ENCODE measurements at regions not wholly inside any gene's neighbourhood (a gene's known extent, or its start where the extent isn't known, plus 50 kb on each side); places are given as distances from the start of the nearest gene placed in this dataset.

- 74 to 89% methylated on average over 1 of the region's 1 CpG for WGBS, 2 donors (ENCODE audit: low coverage in 1 of 2)
- H3K27ac ChIP-seq, result no peak overlapping the region
- no peak overlapping the region for H3K4me3 ChIP-seq
- H3K9me3 ChIP-seq, result no peaks in the 10 kb centered on the region
- in situ Hi-C loops (cut with MboI; ENCODE audit: low pct_ligation_motif_present in 1 of 4, low pct_unique_long_range_greater_than_20kb in 1 of 4, low sequenced_read_pairs in 3 of 4), result no loop called here
- DNase-seq, result no peak
- intact Hi-C loops (cut with DNase I; ENCODE audit: low total_unique reads), result no loop called here
- TF ChIP-seq POLR2A (IDR thresholded peaks at IDR 0.05) (no peak), EP300 (IDR thresholded peaks at IDR 0.05; ENCODE audit: low read depth) (no peak), POLR2AphosphoS5 (IDR thresholded peaks at IDR 0.05) (no peak)
- TF ChIP-seq, protein P1, sequence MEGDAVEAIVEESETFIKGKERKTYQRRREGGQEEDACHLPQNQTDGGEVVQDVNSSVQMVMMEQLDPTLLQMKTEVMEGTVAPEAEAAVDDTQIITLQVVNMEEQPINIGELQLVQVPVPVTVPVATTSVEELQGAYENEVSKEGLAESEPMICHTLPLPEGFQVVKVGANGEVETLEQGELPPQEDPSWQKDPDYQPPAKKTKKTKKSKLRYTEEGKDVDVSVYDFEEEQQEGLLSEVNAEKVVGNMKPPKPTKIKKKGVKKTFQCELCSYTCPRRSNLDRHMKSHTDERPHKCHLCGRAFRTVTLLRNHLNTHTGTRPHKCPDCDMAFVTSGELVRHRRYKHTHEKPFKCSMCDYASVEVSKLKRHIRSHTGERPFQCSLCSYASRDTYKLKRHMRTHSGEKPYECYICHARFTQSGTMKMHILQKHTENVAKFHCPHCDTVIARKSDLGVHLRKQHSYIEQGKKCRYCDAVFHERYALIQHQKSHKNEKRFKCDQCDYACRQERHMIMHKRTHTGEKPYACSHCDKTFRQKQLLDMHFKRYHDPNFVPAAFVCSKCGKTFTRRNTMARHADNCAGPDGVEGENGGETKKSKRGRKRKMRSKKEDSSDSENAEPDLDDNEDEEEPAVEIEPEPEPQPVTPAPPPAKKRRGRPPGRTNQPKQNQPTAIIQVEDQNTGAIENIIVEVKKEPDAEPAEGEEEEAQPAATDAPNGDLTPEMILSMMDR (IDR thresholded peaks at IDR 0.05), result no peak
- no peaks in the 10 kb centered on the region for H3K4me1 ChIP-seq
- no peaks in the 10 kb centered on the region for H3K27me3 ChIP-seq
- H3K36me3 ChIP-seq, result no peaks in the 10 kb centered on the region
Measured at GRCh38 chr13:87999240-87999700, 328.1 kb downstream of the SLITRK5 start.

- in situ Hi-C loops (cut with MboI; ENCODE audit: low pct_ligation_motif_present in 1 of 4, low pct_unique_long_range_greater_than_20kb in 1 of 4, low sequenced_read_pairs in 3 of 4) (no loop called here), intact Hi-C loops (cut with DNase I; ENCODE audit: low total_unique reads) (no loop called here)
- Histone ChIP-seq H3K27ac (no peak overlapping the region), H3K27me3 (no peaks in the 10 kb centered on the region), H3K4me1 (no peaks in the 10 kb centered on the region), H3K9me3 (no peaks in the 10 kb centered on the region), H3K4me3 (no peak overlapping the region), H3K36me3 (no peaks in the 10 kb centered on the region)
- DNase-seq, result no peak
- no peak for TF ChIP-seq POLR2AphosphoS5 (IDR thresholded peaks at IDR 0.05)
- no peak for TF ChIP-seq POLR2A (IDR thresholded peaks at IDR 0.05)
- TF ChIP-seq EP300 (IDR thresholded peaks at IDR 0.05; ENCODE audit: low read depth), result no peak
- TF ChIP-seq, protein P1 (IDR thresholded peaks at IDR 0.05), result no peak
- 95% methylated on average over 1 of the region's 1 CpG; no CpG with 5 or more reads in 1 of the 2 donors for WGBS, 2 donors (ENCODE audit: low coverage in 1 of 2)
Measured at GRCh38 chr13:87999788-88000187, 328.6 kb downstream of the SLITRK5 start.

GRCh38 chr13:88000239-88000638 is 329.1 kb downstream of the SLITRK5 start:
- WGBS, 2 donors (ENCODE audit: low coverage in 1 of 2), result 88% methylated on average over 3 of the region's 3 CpGs; no CpG with 5 or more reads in 1 of the 2 donors
- Histone ChIP-seq H3K27ac (no peak overlapping the region), H3K9me3 (no peaks in the 10 kb centered on the region), H3K27me3 (no peaks in the 10 kb centered on the region), H3K4me1 (no peaks in the 10 kb centered on the region), H3K4me3 (no peak overlapping the region), H3K36me3 (no peaks in the 10 kb centered on the region)
- DNase-seq, result no peak
- TF ChIP-seq POLR2A (IDR thresholded peaks at IDR 0.05) (no peak), EP300 (IDR thresholded peaks at IDR 0.05; ENCODE audit: low read depth) (no peak), POLR2AphosphoS5 (IDR thresholded peaks at IDR 0.05) (no peak)
- TF ChIP-seq, protein P1 (IDR thresholded peaks at IDR 0.05), result no peak
- in situ Hi-C loops (cut with MboI; ENCODE audit: low pct_ligation_motif_present in 1 of 4, low pct_unique_long_range_greater_than_20kb in 1 of 4, low sequenced_read_pairs in 3 of 4), result no loop called here
- intact Hi-C loops (cut with DNase I; ENCODE audit: low total_unique reads), result no loop called here

DNA sequence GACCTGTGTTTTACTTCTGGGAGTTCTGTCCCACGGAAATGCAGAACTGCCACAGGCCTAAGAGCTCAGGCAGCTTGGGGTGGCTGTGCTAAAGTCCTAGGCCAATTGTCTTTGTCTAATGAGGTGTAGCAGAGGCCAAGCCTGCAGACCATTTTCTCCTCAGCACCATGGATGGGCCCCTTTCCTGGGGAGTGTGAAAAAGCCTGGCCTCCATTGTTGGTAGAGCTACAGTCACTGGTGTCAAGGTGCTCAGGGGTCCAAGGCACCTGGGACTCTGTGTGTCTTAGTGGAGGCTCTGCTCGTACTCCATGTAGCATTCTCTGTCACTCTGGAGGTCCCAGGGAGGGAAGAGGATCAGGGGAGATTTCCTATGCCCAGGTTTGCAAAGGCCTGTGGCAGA is 329.6 kb downstream of the SLITRK5 start:
- TF ChIP-seq EP300 (IDR thresholded peaks at IDR 0.05; ENCODE audit: low read depth) (no peak), POLR2AphosphoS5 (IDR thresholded peaks at IDR 0.05) (no peak), POLR2A (IDR thresholded peaks at IDR 0.05) (no peak)
- TF ChIP-seq, protein P1 (IDR thresholded peaks at IDR 0.05), result no peak
- in situ Hi-C loops (cut with MboI; ENCODE audit: low pct_ligation_motif_present in 1 of 4, low pct_unique_long_range_greater_than_20kb in 1 of 4, low sequenced_read_pairs in 3 of 4) (no loop called here), intact Hi-C loops (cut with DNase I; ENCODE audit: low total_unique reads) (no loop called here)
- no peaks in the 10 kb centered on the region for H3K4me1 ChIP-seq
- 57% methylated on average over 2 of the region's 2 CpGs; no CpG with 5 or more reads in 1 of the 2 donors for WGBS, 2 donors (ENCODE audit: low coverage in 1 of 2)
- H3K27me3 ChIP-seq, result no peaks in the 10 kb centered on the region
- H3K36me3 ChIP-seq, result no peaks in the 10 kb centered on the region
- no peak overlapping the region for H3K4me3 ChIP-seq
- DNase-seq, result no peak
- no peak overlapping the region for H3K27ac ChIP-seq
- H3K9me3 ChIP-seq, result no peaks in the 10 kb centered on the region
